GM21367 (cell line): ENCODE measurements at regions not wholly inside any gene's neighbourhood (a gene's known extent, or its start where the extent isn't known, plus 50 kb on each side); places are given as distances from the start of the nearest gene placed in this dataset.

Experiments used
- ATAC-seq: cut with Tn5 transposase; IDR thresholded peaks from one replicate; pipeline ENCODE4 v1.9.1; 2021; ENCODE audit not compliant: unreplicated experiment

DNA sequence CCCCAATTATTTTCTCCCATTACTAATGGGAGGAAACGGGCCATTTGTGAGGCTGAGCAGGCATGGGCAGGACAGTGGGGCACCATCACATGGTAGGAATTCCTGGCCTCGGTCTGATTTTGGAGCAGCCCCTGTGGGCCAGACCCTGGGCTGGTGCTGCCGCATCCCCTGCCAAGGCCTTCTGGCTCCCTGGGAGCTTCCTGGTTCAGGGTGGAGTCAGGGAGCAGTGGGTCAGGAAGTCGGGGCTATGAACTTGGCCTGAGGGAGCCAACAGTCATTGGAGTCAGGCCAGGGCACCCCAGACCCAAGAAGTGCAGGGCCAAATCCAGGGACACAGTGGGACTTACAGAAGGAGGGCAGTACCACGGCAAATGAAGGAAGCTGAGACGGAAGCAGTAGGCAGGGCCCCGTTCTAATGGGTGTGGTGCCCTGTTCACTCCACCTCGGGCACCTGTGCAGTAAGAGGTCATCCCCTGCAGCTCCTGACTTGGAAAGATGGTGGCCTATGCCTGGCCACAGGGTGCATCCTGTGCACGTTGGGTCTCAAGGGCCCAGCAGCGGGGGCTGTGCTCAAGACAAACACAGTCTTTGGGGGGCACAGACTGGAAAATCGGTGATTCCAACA lies 328.1 kb downstream of the SMAD2 start:
- no peak for ATAC-seq

DNA sequence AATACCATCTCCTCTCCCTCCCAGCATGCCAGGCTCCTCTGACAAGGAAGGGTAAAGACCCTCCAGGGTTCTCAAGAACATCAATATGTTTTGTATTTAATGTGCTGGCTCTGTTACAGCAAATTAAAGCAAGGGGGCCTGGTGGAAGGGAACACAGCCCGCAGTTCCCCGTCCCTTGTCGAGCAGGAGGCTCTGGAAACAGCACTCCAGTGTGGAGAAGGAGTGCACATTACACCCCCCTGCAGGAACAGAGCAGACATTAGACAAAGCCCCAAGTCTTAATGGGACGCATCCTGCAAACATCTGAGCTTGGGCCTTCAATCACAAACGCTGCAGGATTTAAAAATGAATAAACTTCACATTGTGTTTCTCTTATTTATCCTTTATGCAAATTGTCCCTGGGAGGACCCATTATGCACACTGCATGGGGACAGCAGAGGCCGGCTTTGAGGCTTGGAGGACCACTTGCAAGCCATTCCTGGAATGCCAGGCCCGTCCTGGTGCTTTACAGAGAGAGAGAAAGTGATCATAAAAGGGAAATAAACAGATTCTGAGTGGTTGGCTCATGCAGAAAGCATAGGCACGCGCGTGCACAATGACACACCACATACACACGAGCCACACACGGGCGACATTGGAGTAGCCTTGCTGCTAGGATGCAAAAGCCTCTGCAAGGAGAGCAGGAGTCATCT lies 328.7 kb downstream of the SMAD2 start:
- ATAC-seq = no peak

DNA sequence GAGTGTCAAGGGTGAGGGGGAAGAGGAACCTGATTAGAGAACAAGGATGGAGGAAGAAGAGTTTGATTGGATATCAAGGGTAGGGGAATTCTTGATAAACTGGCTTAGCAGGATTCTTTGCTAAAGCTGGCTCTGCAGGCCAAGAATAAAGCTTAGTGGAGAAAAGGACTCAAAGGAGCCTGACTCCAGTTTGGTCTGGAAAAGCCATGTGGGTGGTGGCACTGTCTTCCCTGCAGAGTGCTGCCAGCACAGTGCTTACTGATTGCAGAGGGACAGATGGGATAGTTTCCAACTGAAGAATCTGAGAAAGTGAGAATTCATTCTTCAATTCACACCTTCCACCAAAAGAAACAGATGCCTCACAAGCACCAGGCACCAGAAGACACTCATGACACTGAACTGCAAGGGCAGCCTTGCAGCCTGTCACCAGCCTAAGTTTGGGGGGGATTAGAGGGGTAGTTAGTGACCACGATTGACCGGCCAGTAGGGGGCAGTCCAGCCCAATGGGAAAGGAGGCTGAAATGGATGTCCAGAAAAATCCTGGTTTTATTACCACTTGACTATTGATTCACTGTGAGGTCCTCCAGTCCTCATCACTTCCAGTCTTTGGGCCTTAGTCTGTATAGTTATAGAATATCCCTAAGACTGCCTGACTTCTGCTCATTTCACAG lies 334.5 kb downstream of the SMAD2 start:
- ATAC-seq = no peak

DNA sequence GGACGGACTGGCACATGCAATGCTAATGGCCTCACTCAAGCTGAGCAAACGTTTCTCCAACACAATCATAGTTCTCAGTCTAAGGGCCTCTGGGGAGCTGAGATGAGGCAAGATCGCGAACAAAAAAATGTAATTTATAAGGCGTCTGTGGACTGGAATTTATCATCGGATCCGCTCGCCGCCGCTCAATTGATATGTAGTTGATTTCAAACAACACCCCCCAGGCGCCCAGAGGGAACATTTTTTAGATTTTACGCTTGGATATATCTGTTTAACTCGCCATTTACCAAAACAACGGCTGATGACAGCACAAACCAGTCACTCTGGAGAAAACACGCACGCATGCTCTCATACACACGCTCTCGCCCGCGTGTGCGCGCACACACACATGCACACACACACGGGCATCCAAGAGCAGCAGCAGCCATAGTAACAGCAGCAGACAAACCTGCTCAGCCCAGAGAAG lies 335.8 kb downstream of the SMAD2 start:
- no peak for ATAC-seq

DNA sequence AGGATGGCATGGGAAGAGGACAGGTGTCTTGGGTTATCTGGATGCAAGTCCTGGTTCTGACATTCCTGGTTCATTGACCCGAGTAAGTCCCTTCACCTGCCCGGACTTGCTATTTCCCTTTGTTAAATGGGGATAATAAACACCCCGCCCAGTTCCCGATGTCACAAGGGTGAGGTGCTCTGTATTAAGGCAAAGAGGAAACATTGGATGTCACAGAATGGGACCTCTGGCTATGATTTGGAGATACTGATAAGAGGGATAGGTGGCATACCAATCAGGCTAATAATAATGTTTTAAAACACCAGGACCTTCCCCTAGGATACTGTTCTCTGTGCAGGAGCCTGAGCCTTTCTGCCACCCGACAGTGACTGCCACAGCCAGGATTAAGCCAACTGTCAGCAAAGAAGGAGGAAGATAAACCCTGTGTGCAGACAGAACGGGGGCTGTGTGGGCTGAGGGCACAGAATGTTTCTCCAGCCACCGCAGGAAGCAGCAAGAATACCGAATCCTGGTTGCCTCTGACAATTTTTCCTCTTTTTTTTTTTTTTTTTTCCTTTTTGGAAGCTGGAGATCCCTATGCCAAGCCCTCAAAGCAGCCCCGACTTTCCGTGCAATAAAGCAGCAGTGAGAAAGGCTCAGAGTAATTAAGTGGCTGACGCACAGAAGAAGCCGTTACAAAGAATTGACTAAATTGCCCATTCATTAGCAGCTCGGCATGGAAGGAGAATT lies 336.6 kb downstream of the SMAD2 start:
- no peak for ATAC-seq

DNA sequence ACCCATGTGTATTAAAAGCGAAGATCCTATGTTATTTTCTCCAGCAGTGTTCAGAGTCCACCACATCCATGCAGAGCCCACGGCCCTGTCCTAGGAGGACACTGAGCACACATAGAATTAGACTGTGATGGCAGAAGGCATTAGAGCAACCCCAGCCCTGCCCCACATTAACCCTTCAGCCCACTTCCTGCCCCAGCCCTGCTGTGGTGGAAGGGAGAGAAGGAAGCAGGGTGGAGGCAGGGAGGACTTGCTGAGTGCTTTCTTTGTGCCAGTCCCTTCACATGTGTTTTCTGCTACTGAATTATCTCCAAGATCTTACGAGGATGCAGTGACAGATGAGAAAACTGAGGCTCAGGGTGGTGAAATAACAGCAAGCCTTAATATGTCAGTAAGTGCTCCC lies 339.0 kb downstream of the SMAD2 start:
- no peak for ATAC-seq

DNA sequence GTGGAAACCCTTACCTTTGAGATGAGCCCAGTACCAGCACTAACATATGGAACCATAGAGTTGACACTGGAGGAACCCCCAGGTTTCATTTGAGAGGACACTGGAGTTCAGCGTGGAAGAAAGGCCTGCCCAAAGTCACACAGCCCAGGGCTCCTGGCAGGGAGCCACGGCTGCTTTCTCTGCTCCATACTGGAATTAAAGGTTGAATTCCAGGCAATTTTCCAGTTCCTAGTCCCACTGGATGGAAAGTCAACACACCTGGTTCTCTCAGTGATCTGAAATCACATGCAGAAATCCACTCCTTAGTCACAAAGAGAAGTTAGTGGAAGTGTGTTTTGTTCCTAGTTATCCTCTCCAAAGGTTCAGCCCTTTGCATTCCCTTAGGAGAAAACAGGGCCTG lies 336.1 kb upstream of the SKOR2 start:
- ATAC-seq = no peak

DNA sequence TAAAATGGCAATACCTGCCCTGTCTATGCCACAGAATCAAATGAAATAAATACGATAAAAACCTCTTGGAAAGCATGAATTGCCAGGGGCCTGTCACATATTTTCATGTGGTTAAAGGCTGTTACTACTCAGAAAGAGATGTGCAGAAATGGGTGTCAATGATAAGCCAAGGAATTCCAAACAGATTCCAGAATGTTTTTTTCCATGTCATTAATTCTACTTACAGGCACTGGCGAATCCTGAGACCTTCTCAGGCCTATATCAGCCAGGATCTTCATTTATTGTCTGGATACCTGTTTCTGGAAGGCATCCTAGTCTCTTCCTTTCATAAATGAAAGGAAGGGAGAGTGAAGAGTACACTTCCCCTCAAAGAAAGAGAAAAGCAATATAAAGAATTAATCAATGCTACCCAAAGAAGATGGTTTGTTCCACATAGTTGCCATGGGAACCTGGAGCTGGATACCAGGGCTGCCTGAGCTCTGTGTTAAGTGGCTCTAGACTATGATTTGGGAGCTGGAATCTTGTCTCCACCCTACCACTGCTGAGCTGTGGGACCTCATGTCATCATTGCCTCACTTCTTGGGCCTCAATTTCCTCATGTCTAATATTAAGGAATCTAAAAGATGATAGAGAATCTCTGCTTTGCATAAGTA lies 335.1 kb upstream of the SKOR2 start:
- ATAC-seq = no peak

DNA sequence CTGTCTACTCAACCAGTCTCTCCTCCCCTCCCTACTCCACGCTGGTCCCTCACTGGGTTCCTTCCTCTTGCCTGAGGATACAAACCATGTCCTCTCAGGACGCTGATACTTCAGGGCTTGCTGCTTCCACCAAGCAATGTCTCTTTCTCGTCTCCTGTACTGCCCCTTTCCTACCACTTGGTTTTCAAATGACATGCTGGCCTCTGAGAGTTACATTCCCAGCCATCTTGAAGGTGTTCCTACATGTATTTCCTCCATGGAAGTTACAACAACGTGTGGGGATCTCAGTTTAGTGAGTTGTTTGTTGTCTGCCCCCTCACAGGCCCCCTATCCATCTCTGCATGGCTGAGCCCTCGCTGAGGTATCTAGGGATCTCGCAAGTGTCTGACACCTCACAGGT lies 334.5 kb upstream of the SKOR2 start:
- no peak for ATAC-seq

DNA sequence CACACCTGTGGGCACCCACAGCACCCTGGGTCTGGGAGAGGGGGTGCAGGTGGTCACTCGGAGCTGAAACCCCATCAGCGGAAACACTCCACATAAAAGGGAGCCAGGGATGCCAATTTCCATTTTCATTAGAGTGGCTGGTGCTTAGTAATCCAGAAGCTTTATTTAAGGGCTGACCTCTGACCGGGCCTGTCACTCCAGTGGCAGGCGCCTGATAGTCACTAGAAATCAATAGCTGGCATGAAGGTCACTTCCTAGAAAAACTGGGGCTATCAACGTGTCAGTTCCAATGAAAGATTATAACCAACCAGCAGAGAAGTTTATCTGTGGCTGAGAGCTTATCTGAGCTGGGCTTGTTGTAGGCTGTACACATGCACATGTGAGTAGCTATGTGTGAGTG lies 333.7 kb upstream of the SKOR2 start:
- no peak for ATAC-seq

DNA sequence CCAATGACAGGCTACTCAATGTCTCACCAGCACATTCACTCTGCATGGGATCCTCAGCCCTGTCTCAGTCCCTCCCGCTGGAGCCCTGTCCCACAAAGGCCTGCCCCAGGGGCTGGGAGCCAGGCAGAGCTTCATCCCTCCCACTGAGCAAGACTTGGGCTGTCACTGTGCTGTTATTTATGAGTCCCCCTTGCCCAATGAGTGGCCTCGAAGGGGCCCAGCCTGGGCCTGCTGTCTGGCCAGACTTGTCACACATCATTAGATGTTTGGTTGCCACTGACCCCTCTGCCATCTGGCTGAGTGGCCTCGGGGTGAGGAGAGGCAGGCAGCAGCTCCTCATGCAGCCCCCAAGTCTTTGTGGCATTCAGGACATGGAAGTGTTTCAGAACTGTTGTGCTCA lies 330.6 kb upstream of the SKOR2 start:
- no peak for ATAC-seq

DNA sequence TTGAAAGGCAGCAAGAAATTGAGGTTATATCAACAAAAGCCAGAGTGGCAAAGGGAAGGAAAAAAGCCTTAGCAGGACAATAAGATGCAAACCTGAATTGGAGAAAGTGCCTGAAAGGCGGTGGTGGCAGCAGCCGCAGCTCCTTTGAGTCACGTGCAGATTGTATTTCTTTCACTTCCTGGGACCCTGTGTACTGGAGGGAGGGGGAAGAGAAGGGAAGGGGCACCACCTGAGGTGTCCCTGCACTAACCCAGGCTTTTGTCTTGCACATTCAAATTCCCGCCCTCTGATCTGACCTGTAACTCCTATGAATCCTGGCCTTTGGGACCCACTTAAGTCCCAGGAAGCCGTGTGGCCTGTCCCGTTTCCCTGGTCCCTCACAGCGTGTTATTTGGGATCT lies 326.1 kb upstream of the SKOR2 start:
- ATAC-seq = no peak

DNA sequence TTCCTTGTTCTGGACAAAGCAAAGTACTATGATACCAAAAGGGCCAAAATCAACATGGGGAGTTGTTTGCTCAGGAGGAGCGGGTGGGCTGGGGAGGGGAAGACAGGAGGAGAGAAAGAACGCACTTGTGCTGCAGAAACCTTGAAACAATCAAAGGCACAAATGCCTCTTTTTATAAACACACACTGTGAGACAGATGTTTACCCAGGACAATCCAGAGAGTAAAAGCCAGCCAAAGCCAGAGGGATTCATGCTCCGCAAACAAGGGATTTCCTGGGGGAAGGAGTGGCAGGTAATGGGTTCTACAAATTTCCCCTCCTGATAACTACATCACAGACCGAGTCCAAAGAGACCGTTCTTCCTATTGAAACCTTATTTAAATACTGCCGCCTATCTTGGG lies 323.5 kb upstream of the SKOR2 start:
- no peak for ATAC-seq

DNA sequence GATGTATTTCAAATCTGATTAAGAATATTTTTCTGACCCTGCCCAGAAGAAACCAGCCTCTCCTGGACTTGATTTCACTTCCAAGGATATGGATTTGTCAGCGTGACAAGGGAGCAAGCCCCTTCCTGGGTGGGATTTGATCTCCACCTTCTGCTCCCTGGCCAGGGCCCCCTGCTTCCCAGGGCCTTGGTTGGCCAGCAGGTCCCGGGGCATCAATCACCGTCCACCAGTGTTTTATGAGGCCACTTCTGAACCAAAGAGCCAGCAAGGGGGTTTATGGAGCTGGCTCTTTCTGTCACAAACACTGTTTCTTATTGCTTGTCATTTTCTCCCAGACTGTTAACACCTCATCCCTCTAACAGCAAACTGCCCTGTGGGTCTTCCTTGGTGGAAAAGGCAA lies 320.5 kb upstream of the SKOR2 start:
- ATAC-seq = no peak

DNA sequence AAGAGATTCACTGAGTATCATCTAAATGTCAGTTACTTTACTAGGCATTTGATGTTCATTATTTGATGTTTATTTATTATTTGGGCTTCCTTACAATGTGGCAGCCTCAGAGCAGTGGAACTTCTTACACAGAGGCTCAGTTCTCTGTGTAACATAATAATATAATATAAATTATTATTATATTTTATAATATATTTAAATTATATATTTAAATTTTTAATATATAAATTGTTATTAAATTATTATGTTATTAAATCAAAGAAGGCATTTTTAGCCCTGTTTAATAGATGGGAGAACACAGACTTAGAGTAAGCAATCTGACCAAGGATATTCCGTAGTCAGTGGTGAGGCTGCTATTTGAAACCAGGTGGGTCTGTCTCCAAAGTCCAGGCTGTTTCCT lies 315.3 kb upstream of the SKOR2 start:
- no peak for ATAC-seq

DNA sequence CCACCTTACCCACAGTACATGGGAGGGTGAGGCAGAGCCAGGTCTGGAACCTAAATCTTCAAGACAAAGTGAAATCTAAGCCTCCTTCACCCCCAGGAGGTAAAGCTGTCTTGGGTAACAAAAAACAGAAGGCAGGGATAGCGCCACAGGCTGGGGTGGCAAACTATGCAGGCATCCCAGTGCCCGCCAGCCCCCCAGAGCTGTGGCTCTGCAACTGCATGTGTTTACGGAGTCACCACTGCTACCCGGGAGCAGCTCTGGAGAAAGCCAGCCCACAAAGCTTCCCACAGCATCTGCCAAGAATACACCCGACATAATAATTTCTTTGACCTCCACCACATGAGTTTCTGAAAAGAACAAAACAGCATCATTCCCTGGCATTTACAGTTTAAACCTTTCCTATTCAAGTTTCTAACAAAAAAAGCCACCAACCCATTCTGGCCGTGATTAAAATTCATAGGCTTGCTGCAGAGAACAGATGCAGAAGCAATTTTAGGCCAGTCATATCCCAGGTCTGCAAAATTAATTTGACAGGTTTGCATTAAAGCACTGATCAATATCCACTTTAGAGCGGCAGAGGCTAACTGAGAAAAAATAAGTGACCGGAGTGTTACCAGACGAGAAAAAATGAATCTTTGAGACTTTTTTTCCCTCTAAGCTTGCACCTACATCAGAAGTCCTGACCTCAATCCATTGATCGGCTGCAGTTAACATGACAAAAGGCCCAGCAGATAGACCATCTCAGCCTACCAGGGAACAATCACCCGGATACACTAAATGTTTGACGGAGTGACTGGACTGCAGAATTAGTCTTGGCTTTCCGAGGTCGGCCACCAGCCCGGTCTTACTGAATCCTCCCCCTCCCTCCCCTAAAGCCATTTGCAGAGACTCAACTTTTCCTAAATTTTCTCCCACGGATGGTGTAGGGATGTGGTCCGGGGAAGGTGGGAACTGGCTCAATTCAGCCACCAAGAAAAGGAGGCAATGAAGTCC lies 309.6 kb upstream of the SKOR2 start:
- no peak for ATAC-seq

DNA sequence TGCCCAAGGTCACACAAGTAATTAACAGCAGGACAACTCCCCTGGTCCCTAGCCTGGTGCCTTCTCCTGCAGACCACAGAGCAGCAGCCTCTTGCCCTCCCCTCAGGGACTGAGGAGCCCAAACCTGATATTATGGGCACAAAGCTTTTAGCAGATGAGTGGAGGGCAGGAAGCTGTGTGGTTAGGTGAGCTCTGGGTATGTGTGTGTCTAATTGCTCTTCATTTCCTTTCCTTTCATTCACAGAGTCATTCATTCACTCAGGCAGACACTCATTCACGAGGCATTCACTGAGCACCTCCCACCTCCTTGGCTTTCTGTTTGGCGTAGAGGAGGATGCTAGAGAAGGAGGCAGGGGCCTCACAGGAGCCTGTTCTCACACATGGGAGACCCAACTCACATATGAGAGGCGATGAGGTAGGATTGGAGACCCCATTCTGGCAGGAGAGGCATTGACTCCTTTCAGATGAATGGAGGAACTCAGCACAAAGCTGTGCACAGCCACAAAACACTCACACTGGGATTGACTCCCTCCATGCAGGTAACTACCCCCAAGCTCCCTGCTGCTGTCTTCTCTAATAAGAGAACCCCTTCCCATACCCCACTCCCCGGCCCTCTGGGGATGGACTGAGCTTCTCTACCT lies 306.8 kb upstream of the SKOR2 start:
- ATAC-seq = no peak

DNA sequence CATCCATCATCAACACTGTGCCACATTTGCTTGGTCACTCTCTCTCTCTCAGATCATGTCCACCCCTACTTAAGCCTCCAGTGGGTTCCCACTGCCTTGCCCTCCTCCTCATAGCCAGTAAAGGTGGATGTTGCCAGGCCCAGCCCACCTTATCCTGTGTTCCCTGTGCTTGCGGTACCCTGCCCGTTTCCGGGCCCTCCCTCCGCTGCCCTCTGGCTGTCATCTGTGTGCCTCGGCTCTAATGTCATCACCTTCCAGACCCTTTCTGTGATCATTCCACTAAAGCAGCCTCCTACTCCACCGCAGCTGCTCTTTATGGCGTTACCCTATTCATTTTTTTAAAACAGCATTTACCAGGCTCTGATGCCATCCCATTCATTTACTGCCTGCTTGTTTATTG lies 305.7 kb upstream of the SKOR2 start:
- ATAC-seq = no peak

DNA sequence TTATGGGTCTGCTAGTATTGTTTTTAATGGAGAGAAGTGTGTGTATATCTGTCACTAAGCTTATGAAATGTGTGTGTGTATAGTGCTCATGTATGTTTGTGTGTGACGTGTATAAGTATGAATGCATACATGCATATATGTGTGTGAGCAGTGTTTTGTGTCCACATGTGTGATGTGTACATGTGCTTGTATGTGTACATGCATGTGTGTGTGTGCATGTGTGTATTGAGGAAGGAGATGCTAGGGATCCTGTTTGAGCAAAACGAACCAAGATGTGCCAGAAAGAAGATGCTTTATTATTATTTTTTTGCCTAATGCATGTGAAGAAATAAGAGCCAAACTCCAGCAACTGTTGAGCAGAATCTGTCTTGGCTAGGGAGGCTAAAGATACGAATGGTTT lies 301.3 kb upstream of the SKOR2 start:
- no peak for ATAC-seq

DNA sequence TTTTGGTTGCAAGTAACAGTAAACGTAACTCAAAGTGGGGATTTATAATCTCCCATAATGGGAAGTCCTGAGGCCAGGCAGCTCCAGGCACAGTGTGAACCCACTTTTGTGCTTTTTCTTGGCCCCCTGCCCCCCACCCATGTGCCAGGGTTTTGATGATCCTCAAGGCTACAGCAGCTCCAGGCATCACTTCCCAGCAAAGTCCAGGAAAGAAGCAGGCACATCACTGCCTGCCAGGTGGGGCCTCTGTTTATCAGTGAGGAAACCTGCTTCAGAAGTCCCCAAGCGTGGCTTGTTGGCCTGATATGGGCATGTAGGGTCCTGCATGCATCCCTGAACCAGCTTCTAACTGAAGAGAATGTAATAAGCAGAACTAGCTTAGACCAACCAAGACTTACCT lies 299.2 kb upstream of the SKOR2 start:
- ATAC-seq = no peak
